H9 (cell line): ENCODE measurements at regions not wholly inside any gene's neighbourhood (a gene's known extent, or its start where the extent isn't known, plus 50 kb on each side); places are given as distances from the start of the nearest gene placed in this dataset.

ENCODE experiments used
- DNase-seq: peaks from one replicate; pipeline ENCODE4 v3.0.0-alpha.2; 2017
- H2AFZ ChIP-seq: one replicate; pipeline ENCODE4 v1.6.1; 2013; ENCODE audit warnings: mild to moderate bottlenecking, low read length, control low read depth, moderate library complexity
- H2AK5ac ChIP-seq: 2 replicates; pipeline ENCODE4 v1.6.1; 2013; ENCODE audit warnings: low read length, control low read depth, mixed read lengths; ENCODE audit not compliant: insufficient read length
- H2BK120ac ChIP-seq: one replicate; pipeline ENCODE4 v1.6.1; 2013; ENCODE audit warnings: low read depth, mild to moderate bottlenecking, low read length, control low read depth, inconsistent platforms; ENCODE audit not compliant: poor library complexity, severe bottlenecking
- H2BK12ac ChIP-seq: 2 replicates; pipeline ENCODE4 v1.6.1; 2013; ENCODE audit warnings: low read length, control low read depth, mixed read lengths, low read depth; ENCODE audit not compliant: insufficient read length
- H2BK15ac ChIP-seq: 2 replicates; pipeline ENCODE4 v1.6.1; 2013; ENCODE audit warnings: low read depth, low read length, control low read depth
- H2BK20ac ChIP-seq: one replicate; pipeline ENCODE4 v1.6.1; 2013; ENCODE audit warnings: low read depth, mild to moderate bottlenecking, low read length, control low read depth, inconsistent platforms; ENCODE audit not compliant: poor library complexity, severe bottlenecking
- H2BK5ac ChIP-seq: 2 replicates; pipeline ENCODE4 v1.6.1; 2013; ENCODE audit warnings: low read length, control low read depth, mixed read lengths; ENCODE audit not compliant: insufficient read length
- H3K14ac ChIP-seq: 2 replicates; pipeline ENCODE4 v1.6.1; 2013; ENCODE audit warnings: low read length, control low read depth; ENCODE audit not compliant: insufficient read depth
- H3K18ac ChIP-seq: 2 replicates; pipeline ENCODE4 v1.6.1; 2013; ENCODE audit warnings: low read depth, mild to moderate bottlenecking, mixed read lengths, low read length, control low read depth; ENCODE audit not compliant: insufficient read length
- H3K23ac ChIP-seq: 2 replicates; pipeline ENCODE4 v1.6.1; 2013; ENCODE audit warnings: low read length, control low read depth, mixed read lengths, low read depth; ENCODE audit not compliant: insufficient read length
- H3K23me2 ChIP-seq: 2 replicates; pipeline ENCODE4 v1.6.1; 2013; ENCODE audit warnings: low read depth, mild to moderate bottlenecking, mixed read lengths, low read length, control low read depth; ENCODE audit not compliant: insufficient read length, poor library complexity, severe bottlenecking
- H3K27ac ChIP-seq: 2 replicates; pipeline ENCODE4 v1.5.1; 2013; ENCODE audit warnings: low read length, control low read depth, mixed read lengths, low read depth; ENCODE audit not compliant: insufficient read length
- H3K27me3 ChIP-seq: 2 replicates; pipeline ENCODE4 v1.6.1; 2013; ENCODE audit warnings: low read length, control low read depth, inconsistent platforms; ENCODE audit not compliant: insufficient read depth
- H3K4ac ChIP-seq: 2 replicates; pipeline ENCODE4 v1.6.1; 2013; ENCODE audit warnings: low read depth, mild to moderate bottlenecking, control low read depth, inconsistent platforms, low read length, moderate library complexity
- H3K4me1 ChIP-seq: 2 replicates; pipeline ENCODE4 v1.6.1; 2013; ENCODE audit warnings: low read length, control low read depth, inconsistent platforms; ENCODE audit not compliant: insufficient read depth
- H3K4me2 ChIP-seq: 2 replicates; pipeline ENCODE4 v1.6.1; 2013; ENCODE audit warnings: low read length, control low read depth, mixed read lengths; ENCODE audit not compliant: insufficient read length, insufficient read depth
- H3K56ac ChIP-seq: 2 replicates; pipeline ENCODE4 v1.6.1; 2013; ENCODE audit warnings: low read depth, mild to moderate bottlenecking, mixed read lengths, low read length, control low read depth; ENCODE audit not compliant: insufficient read length
- H3K79me1 ChIP-seq: 2 replicates; pipeline ENCODE4 v1.6.1; 2013; ENCODE audit warnings: low read depth, mild to moderate bottlenecking, moderate library complexity, low read length, control low read depth, inconsistent platforms; ENCODE audit not compliant: insufficient read depth, poor library complexity, severe bottlenecking
- H3K79me2 ChIP-seq: 2 replicates; pipeline ENCODE4 v1.6.1; 2013; ENCODE audit warnings: low read length, control low read depth, inconsistent platforms; ENCODE audit not compliant: insufficient read depth
- H3K9ac ChIP-seq: 2 replicates; pipeline ENCODE4 v1.6.1; 2013; ENCODE audit warnings: low read length, control low read depth, mixed read lengths; ENCODE audit not compliant: insufficient read length; ENCODE audit errors: extremely low read depth
- H3K9me3 ChIP-seq: one replicate; pipeline ENCODE4 v1.6.1; 2013; ENCODE audit warnings: low read depth, low read length, inconsistent platforms; ENCODE audit not compliant: control insufficient read depth
- H3T11ph ChIP-seq: one replicate; pipeline ENCODE4 v1.6.1; 2013; ENCODE audit warnings: mild to moderate bottlenecking, low read length, control low read depth, inconsistent platforms
- H4K20me1 ChIP-seq: one replicate; pipeline ENCODE4 v1.6.1; 2013; ENCODE audit not compliant: control insufficient read depth, insufficient read length, insufficient read depth
- H4K5ac ChIP-seq: 2 replicates; pipeline ENCODE4 v1.6.1; 2013; ENCODE audit warnings: low read depth, mild to moderate bottlenecking, mixed read lengths, low read length, control low read depth; ENCODE audit not compliant: insufficient read length
- H4K8ac ChIP-seq: replicated peaks from 2 replicates; pipeline ENCODE4 v1.6.1; 2013; ENCODE audit warnings: low read length, control low read depth, mixed read lengths, low read depth; ENCODE audit not compliant: insufficient read length
- H4K91ac ChIP-seq: 2 replicates; pipeline ENCODE4 v1.6.1; 2013; ENCODE audit warnings: low read depth, mild to moderate bottlenecking, moderate library complexity, mixed read lengths, low read length, control low read depth; ENCODE audit not compliant: insufficient read length
- H3K27ac Mint-ChIP-seq, 3 experiments: 2 replicates in 2 of 3; 3 replicates in 1 of 3; pipeline ENCODE4 v1.8.0; 2020 to 2021; ENCODE audit warnings: mixed read lengths in 3 of 3, mild to moderate bottlenecking in 1 of 3, moderate library complexity in 1 of 3
- H3K27me3 Mint-ChIP-seq: 2 replicates; pipeline ENCODE4 v1.8.0; 2021; ENCODE audit warnings: low read depth, mild to moderate bottlenecking, moderate library complexity, mixed read lengths
- H3K36me3 Mint-ChIP-seq, 3 experiments: 2 replicates in 2 of 3; 3 replicates in 1 of 3; pipeline ENCODE4 v1.8.0; 2020 to 2021; ENCODE audit warnings: low read depth in 3 of 3, mixed read lengths in 3 of 3; ENCODE audit not compliant: insufficient read depth in 1 of 3
- H3K4me1 Mint-ChIP-seq, 2 experiments: 2 replicates each; pipeline ENCODE4 v1.8.0; 2020; ENCODE audit warnings: mixed read lengths in 2 of 2
- H3K4me3 Mint-ChIP-seq, 2 experiments: 2 replicates in 1 of 2; 3 replicates in 1 of 2; pipeline ENCODE4 v1.8.0; 2020 to 2021; ENCODE audit warnings: mild to moderate bottlenecking in 2 of 2, mixed read lengths in 2 of 2, moderate library complexity in 1 of 2
- H3K9me3 Mint-ChIP-seq, 2 experiments: 2 replicates in 1 of 2; 3 replicates in 1 of 2; pipeline ENCODE4 v1.8.0; 2020; ENCODE audit warnings: mild to moderate bottlenecking in 2 of 2, mixed read lengths in 2 of 2, moderate library complexity in 1 of 2
- WGBS: extraction: QIAGEN DNeasy Blood & Tissue Kit; methylation state at CpG from one replicate; pipeline ENCODE4 v1.1.7; 2013; ENCODE audit warnings: missing lambda C conversion rate, low lambda C conversion rate, mixed read lengths; ENCODE audit not compliant: insufficient read length; ENCODE audit errors: extremely low coverage; 5-methylcytosine and 5-hydroxymethylcytosine counted together
- TF ChIP-seq, protein P1 (sequence below): fragments of 200-600 bp; sonication (generic); conservative IDR thresholded peaks from 3 replicates; pipeline ENCODE4 v1.8.0; 2021; ENCODE audit warnings: antibody characterized with exemption, mild to moderate bottlenecking

DNA sequence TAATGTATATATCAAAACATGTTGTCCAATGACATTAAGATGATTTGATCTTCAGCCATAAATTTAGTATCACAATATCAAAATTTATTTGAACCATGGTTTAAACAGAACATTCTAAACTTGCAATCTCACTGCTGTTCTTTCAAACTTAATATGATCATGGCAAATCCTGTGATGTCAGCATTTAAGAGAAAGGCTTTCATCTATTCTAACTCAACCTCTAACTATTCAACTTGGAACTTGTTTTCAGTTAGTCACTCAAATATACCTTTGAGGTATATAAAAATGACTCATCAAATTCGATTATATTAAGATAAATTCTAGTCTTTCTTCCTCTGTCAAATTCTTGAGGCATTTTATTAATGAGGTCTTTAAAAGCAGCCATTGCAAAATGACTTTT lies 747.0 kb upstream of the FLRT2 start:
- WGBS: no CpG with 5 or more reads among the region's 1 CpG
- Mint-ChIP-seq H3K9me3 (no peaks in the 10 kb centered on the region; a peak in 1 of 5 replicates), H3K27me3 (no peaks in the 10 kb centered on the region; the same call in 1 of the 2 replicates)

More for the DNA sequence above, 747.0 kb upstream of the FLRT2 start:
- no peak overlapping the region for H3K9ac ChIP-seq
- H3K27ac Mint-ChIP-seq: no peak overlapping the region
- H3K27me3 ChIP-seq: no peaks in the 10 kb centered on the region
- no peak overlapping the region for H2BK5ac ChIP-seq
- no peaks in the 10 kb centered on the region for H3K79me1 ChIP-seq
- H3K9me3 ChIP-seq: no peaks in the 10 kb centered on the region
- H4K8ac ChIP-seq: no peak overlapping the region
- H2BK120ac ChIP-seq: no peak overlapping the region
- H4K91ac ChIP-seq: no peak overlapping the region
- DNase-seq: no peak
- no peaks in the 10 kb centered on the region for H3K23me2 ChIP-seq
- TF ChIP-seq, protein P1, sequence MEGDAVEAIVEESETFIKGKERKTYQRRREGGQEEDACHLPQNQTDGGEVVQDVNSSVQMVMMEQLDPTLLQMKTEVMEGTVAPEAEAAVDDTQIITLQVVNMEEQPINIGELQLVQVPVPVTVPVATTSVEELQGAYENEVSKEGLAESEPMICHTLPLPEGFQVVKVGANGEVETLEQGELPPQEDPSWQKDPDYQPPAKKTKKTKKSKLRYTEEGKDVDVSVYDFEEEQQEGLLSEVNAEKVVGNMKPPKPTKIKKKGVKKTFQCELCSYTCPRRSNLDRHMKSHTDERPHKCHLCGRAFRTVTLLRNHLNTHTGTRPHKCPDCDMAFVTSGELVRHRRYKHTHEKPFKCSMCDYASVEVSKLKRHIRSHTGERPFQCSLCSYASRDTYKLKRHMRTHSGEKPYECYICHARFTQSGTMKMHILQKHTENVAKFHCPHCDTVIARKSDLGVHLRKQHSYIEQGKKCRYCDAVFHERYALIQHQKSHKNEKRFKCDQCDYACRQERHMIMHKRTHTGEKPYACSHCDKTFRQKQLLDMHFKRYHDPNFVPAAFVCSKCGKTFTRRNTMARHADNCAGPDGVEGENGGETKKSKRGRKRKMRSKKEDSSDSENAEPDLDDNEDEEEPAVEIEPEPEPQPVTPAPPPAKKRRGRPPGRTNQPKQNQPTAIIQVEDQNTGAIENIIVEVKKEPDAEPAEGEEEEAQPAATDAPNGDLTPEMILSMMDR: no peak
- H2AK5ac ChIP-seq: no peak overlapping the region
- H2BK20ac ChIP-seq: no peak overlapping the region
- no peaks in the 10 kb centered on the region for H4K20me1 ChIP-seq
- no peak overlapping the region for H3K4ac ChIP-seq
- H2BK12ac ChIP-seq: no peak overlapping the region
- no peak overlapping the region for H3K56ac ChIP-seq
- H3K4me2 ChIP-seq: no peak overlapping the region
- H2BK15ac ChIP-seq: no peak overlapping the region
- H3K4me1 ChIP-seq: no peaks in the 10 kb centered on the region
- H3K4me3 Mint-ChIP-seq: no peak overlapping the region
- H3K18ac ChIP-seq: no peak overlapping the region
- H2AFZ ChIP-seq: no peak overlapping the region
- no peaks in the 10 kb centered on the region for H3K79me2 ChIP-seq
- H3K27ac ChIP-seq: no peak overlapping the region
- no peaks in the 10 kb centered on the region for H3K4me1 Mint-ChIP-seq
- H3K14ac ChIP-seq: no peak overlapping the region
- no peaks in the 10 kb centered on the region for H3K36me3 Mint-ChIP-seq
- H3K23ac ChIP-seq: no peak overlapping the region
- H3T11ph ChIP-seq: no peak overlapping the region
- H4K5ac ChIP-seq: no peak overlapping the region
